ENCODE measurements at regions not wholly inside any gene's neighbourhood (a gene's known extent, or its start where the extent isn't known, plus 50 kb on each side); places are given as distances from the start of the nearest gene placed in this dataset.
"Not testable (repeated sequence)": the region's sequence is repeated elsewhere in the genome, so short reads cannot be mapped to it uniquely, and the experiment has no call there.

DNA sequence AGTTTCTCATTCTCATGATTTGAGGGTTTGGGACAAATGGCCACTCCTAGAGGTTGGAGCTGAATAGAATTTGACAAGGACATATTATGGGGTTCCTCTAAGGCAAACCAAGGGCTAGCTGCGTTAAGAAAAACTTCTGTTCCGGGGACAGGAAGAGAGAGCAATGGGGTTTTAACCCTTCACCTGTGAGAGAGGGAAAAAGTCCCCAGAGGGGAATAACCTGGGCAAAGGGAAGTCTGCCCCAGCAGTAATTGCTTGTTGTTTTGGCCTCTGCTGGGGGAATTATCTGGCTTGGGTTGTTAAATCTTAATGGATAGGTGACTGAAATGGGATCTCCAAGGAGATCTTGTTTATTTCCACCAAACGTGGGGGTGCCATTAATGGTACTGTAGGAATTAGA, 110.1 kb upstream of the MOCS2 start:
- no peak for DNase-seq

DNA sequence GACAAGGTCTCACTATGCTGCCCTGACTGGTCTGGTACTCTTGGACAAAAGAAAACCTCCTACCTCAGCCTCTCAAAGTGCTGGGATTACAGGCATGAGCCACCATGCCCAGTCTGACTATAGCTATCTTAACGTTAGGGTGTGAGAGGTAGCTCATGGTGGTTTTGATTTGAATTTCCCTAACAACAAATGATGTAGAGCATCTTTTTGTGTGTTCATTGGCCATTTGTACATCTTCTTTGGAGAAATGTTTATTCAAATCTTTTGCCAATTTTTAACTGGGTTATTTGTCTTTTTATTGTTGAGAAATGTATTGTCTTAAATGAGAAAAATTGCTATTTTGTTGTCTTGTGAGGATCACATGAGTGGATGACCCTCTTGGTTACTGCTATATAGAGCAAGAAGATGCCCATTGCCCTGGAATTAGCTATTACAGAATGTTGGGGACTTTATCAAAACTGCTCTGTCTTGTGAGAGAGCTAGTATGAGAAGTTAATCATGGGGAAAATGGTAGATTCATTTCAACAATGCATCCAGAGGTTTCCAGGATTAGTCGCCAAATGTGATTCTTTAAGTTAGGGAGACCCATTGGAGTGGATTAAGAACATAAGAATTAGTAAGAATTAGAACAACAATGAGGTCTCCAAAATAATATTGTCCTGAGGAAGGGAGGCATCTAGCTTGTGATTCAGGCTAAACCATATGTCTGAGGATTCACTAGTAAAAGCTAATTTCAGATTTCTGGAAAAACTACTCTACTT, 124.3 kb upstream of the MOCS2 start:
- no peak for DNase-seq

- DNase-seq = no peak
These were observed 127.1 kb upstream of the MOCS2 start for GRCh38 chr5:53236683-53237082.

- no peak for DNase-seq
These were observed 128.3 kb upstream of the MOCS2 start for GRCh38 chr5:53237876-53238275.

DNA sequence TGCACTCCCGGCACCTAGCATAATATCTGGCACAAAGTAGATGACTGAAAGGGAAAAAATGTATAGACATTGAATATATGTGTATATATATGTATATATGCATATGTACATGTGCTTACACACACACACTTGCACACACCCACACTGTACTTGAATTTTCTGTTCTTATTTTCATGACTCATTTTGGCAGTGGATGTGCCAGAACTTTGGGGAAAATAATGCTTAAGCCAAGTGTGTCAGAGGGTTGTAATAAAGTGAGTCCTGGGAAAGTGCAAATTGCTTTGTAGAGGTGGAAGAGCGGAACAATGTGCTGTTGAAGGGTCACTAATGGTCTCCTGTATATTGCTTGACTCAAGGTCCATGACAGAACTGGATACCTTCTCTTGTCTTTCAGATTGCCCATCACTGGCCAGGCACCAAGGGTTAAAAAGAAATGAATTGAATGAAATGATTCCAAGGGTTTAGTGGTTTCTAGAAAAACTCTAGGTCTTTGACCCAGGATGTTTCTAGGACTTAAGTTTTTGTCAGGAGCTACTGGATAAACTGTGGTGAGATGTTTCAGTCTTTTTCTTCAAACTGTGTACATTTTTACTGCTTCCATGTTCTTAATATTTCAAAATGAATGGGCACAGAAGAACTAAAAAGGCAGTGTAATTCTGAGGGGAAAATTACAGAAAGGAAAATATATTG, 129.9 kb upstream of the MOCS2 start:
- no peak for DNase-seq

DNA sequence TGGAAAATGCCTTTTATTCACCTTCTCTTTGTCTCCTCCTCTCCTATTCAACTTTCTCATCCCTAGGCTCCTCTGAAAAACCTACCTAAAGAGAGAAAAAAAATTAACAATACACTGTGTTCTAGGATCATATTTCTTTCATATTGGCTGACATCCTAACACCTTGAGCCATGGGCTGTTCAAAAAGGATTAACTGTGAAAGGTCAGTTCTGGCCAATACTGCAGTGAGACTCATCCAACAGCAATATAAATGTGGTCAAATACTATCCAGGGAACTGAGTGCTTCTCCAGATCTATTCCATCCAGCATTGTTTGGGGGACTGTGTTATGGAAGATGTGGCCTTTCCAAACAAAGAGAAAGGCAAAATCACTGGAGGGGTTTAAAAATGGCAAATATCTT, 131.1 kb upstream of the MOCS2 start:
- DNase-seq = no peak

DNA sequence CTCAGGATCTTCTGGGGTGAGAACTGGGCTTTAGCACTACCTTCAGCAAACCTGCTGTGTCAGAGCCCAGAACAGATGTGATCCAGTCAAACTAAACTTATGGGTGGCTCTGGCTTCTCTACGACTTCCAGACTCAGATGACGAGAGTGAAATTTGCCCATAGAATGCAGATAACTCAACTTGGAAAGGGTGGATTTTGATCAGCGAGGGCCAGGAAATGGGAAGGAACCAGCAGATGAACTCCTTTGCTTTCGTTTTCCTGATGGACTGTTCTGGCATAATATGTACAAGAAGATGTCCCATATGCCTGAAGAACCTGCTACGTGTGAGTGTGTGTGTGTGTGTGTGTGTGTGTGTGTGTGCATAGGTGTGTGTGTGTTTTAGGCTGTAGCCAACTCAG, 132.0 kb upstream of the MOCS2 start:
- no peak for DNase-seq

DNA sequence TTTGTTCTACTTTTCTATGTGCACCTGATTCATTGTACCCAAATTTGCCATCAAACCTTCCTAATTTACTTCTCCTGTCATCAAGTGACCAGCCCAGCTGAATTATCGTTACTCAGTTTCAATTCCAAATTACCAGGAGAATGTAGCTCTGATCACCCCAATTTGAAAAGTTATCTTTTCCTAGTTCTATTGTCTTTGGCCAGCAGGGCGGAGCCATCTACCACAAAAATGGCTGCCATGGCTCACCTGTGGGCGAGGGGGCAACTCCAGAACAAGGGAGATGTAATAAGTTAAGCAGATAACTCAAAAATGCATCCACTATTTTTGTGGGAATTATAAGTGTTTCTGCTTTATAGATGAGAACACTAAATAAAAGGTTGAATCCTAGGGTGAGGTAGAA, 133.8 kb upstream of the MOCS2 start:
- DNase-seq = no peak

- DNase-seq = no peak
These were observed 136.7 kb upstream of the MOCS2 start for GRCh38 chr5:53246042-53246836.

- DNase-seq = no peak
These were observed 140.1 kb upstream of the MOCS2 start for GRCh38 chr5:53249529-53250200.

DNA sequence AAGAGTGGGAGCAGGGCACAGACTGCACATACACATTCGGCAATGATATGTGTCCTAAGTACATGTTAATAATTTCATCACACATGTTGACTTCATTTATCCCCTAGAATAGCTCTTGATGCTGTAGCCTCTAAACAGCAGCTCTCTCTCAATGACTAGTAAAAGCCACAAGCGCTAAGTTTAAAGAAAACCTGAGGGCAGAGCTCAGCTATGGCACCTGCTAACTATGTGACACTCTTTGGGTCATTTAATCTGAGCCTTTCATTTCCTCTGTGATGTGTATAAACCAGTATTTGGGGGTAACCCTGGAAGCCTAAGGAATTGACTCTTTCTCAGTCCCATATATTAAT, 140.6 kb upstream of the MOCS2 start:
- no peak for DNase-seq

DNA sequence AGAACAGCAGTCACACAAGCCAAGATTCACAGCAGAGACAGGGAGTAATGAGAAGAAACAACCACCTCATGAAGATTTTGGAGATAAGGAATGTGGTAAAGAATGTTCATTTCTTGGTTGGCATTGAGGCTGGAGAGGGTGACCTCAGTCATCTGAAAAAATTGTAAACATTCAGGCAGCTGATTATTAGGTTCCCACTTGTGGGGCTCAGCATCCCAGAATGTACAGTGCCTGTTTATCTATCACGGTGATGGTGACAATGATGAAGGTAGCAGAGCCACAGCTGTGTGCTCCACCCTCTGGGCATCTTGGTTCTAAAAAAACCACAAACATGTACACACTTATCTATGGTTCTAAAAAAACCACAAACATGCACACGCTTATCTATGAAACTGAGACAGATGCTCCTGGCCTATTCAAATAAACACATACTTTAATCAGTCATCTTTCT, 143.9 kb upstream of the MOCS2 start:
- no peak for DNase-seq

- DNase-seq = no peak
These were observed 147.2 kb upstream of the MOCS2 start for GRCh38 chr5:53256746-53257145.

DNA sequence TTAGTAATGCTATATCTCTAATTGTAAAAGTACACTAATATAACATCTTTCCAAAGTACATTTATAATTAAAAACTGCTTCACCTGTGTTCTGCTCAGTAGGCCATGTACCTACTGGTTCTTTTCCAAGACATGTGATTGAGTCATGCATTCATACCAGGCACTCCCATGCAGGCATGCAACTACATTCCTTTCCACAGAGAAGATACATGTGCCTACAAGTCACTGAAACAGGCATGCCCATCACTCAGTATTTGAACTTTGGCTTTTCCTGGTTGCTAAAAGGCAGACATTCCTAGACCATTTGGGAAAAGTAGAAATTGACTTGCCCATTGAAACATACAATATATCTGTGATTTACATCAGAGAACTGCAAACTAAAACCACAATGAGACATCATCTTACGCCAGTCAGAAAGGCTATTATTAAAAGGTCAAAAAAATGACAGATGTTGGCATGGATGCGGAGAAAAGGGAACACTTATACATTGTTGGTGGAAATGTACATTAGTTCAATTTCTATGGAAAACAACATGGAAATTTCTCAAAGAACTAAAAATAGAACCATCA, 148.3 kb upstream of the MOCS2 start:
- DNase-seq = no peak

DNA sequence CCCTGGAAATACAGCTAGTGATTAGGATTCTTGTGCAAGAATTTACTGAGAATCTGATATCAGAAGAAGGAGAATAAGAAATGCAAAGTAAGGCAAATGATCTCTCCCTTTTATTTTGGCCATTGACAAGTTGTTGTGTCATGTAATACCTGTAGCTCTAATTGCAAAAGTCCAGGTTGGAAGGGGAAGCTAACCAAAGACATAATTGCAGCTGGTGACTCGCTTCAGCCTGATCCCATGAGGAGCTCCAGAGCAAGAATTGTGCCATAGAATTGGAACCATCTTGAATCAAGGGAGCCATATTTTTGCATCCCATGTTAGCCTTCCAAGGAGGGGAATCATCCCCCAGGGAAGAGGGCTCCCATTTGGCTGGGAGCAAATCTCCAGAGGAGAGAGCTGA, 149.6 kb upstream of the MOCS2 start:
- DNase-seq = no peak

DNA sequence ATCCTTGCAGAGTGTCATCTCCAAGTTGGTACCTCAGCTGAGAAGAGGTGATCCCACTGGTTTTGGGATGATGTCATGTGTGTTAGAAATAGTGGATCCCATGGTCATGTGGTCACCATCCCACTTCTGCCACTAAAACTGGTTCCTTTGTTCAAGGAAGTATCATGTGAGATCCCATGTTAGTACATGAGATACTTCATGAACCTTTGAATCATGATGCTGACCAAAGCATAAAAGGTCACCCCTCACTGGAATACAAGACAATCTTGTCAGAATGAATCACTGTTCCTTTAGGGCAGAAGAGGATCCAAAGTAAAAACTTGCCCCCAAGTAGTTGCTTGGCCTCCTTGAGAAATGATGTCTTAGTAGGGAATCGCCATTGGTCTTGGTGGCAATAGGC, 150.9 kb upstream of the MOCS2 start:
- DNase-seq = no peak

DNA sequence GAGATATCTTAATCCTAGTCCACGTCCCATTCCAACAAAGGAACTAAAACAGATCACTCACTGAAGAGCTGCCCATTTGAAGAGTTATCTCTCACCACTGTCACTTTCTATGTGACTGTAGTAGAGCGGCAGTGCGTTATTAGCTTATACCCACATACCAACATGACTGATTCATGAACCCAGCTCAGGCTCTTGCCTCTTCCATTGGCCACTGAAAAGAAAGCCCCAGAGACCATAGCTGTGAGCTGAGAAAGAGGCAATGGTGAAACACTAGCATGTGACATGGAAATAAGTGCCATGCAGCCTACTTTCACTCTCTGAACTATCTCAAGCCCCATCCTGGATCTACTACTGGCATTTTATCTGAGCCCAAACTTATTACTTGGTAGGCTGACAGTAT, 151.7 kb upstream of the MOCS2 start:
- no peak for DNase-seq

- no peak for DNase-seq
These were observed 152.9 kb upstream of the MOCS2 start for GRCh38 chr5:53262348-53262970.

GRCh38 chr5:53263151-53263550, 153.6 kb upstream of the MOCS2 start:
- DNase-seq = no peak

GRCh38 chr5:53265043-53265442, 155.5 kb upstream of the MOCS2 start:
- DNase-seq = no peak

GRCh38 chr5:53268241-53268640, 158.7 kb upstream of the MOCS2 start:
- DNase-seq = not testable (repeated sequence)

DNA sequence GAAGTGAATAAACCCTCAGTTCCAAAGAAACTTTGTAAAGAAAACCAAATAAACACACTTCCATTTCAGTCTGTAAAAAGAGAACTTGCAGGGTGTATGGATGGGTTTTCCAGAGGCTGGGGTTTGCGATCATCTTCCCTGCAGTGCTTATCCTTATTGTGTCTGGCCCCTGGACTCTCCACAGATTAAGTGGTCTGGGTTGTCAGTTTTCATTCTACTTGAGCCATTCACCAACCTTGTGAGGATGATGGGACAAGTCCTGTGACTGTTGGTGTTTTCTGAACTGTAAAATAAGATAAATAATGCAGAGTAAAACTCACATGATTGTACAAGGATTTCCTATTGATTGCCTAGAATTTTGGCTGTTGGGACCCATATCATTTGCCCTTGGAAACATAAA, 166.1 kb upstream of the MOCS2 start:
- DNase-seq = no peak

- no peak for DNase-seq
These were observed 167.3 kb upstream of the MOCS2 start for GRCh38 chr5:53276825-53277224.
